ENCODE measurements at regions not wholly inside any gene's neighbourhood (a gene's known extent, or its start where the extent isn't known, plus 50 kb on each side); places are given as distances from the start of the nearest gene placed in this dataset.

GRCh38 chr20:4373454-4373853, 124.4 kb upstream of the ADRA1D start:
- intact Hi-C loops (cut with DNase I; ENCODE audit: low total_unique reads): loop anchor here (5.0 kb wide), 1 partner anchor 814 kb away; no protein-coding TSS in a partner anchor
- H3K36me3 ChIP-seq: no peaks in the 10 kb centered on the region
- H3K4me1 ChIP-seq: no peaks in the 10 kb centered on the region
- H3K9me3 ChIP-seq: no peaks in the 10 kb centered on the region
- no peaks in the 10 kb centered on the region for H3K27me3 ChIP-seq
- no peak overlapping the region for H3K27ac ChIP-seq
- H3K4me3 ChIP-seq: no peak overlapping the region
- TF ChIP-seq POLR2AphosphoS5 (IDR thresholded peaks at IDR 0.05) (no peak), CTCF (IDR thresholded peaks at IDR 0.05) (no peak), POLR2A (IDR thresholded peaks at IDR 0.05) (no peak)
- DNase-seq (ENCODE audit: low spot score in 2 of 2): no peak

- DNase-seq (ENCODE audit: low spot score in 2 of 2): no peak
- no peaks in the 10 kb centered on the region for H3K36me3 ChIP-seq
- no peak for TF ChIP-seq POLR2A (IDR thresholded peaks at IDR 0.05)
- H3K9me3 ChIP-seq: no peaks in the 10 kb centered on the region
- no peaks in the 10 kb centered on the region for H3K27me3 ChIP-seq
- no peaks in the 10 kb centered on the region for H3K4me1 ChIP-seq
- intact Hi-C loops (cut with DNase I; ENCODE audit: low total_unique reads): loop anchor here (5.0 kb wide), 1 partner anchor 816 kb away; no protein-coding TSS in a partner anchor
- H3K4me3 ChIP-seq: no peak overlapping the region
- no peak overlapping the region for H3K27ac ChIP-seq
Observed at GRCh38 chr20:4371623-4372251, 122.7 kb upstream of the ADRA1D start.

- intact Hi-C loops (cut with DNase I; ENCODE audit: low total_unique reads): loop anchor here (5.0 kb wide), 1 partner anchor 816 kb away; no protein-coding TSS in a partner anchor
- TF ChIP-seq POLR2AphosphoS5 (IDR thresholded peaks at IDR 0.05) (no peak), POLR2A (IDR thresholded peaks at IDR 0.05) (no peak), CTCF (IDR thresholded peaks at IDR 0.05) (no peak)
Observed at GRCh38 chr20:4370851-4371250, 121.8 kb upstream of the ADRA1D start.

GRCh38 chr20:4369798-4370124, 120.7 kb upstream of the ADRA1D start:
- DNase-seq (ENCODE audit: low spot score in 2 of 2): no peak
- Histone ChIP-seq H3K9me3 (no peaks in the 10 kb centered on the region), H3K4me3 (no peak overlapping the region), H3K27me3 (no peaks in the 10 kb centered on the region), H3K27ac (no peak overlapping the region), H3K36me3 (no peaks in the 10 kb centered on the region), H3K4me1 (no peaks in the 10 kb centered on the region)
- intact Hi-C loops (cut with DNase I; ENCODE audit: low total_unique reads): loop anchor here (5.0 kb wide), 1 partner anchor 818 kb away; no protein-coding TSS in a partner anchor
- TF ChIP-seq CTCF (IDR thresholded peaks at IDR 0.05): no peak
- TF ChIP-seq POLR2AphosphoS5 (IDR thresholded peaks at IDR 0.05): no peak
- TF ChIP-seq POLR2A (IDR thresholded peaks at IDR 0.05): no peak

More at GRCh38 chr20:4370851-4371250, 121.8 kb upstream of the ADRA1D start:
- no peaks in the 10 kb centered on the region for H3K36me3 ChIP-seq
- H3K27ac ChIP-seq: no peak overlapping the region
- H3K9me3 ChIP-seq: no peaks in the 10 kb centered on the region
- no peaks in the 10 kb centered on the region for H3K27me3 ChIP-seq
- no peaks in the 10 kb centered on the region for H3K4me1 ChIP-seq
- H3K4me3 ChIP-seq: no peak overlapping the region
- no peak for DNase-seq (ENCODE audit: low spot score in 2 of 2)

GRCh38 chr20:4369119-4369797, 120.2 kb upstream of the ADRA1D start:
- H3K27ac ChIP-seq: no peak overlapping the region
- no peaks in the 10 kb centered on the region for H3K9me3 ChIP-seq
- TF ChIP-seq POLR2AphosphoS5 (IDR thresholded peaks at IDR 0.05): no peak
- TF ChIP-seq POLR2A (IDR thresholded peaks at IDR 0.05): no peak
- TF ChIP-seq CTCF (IDR thresholded peaks at IDR 0.05): no peak
- intact Hi-C loops (cut with DNase I; ENCODE audit: low total_unique reads): no loop called here
- H3K36me3 ChIP-seq: no peaks in the 10 kb centered on the region
- H3K27me3 ChIP-seq: no peaks in the 10 kb centered on the region
- no peak overlapping the region for H3K4me3 ChIP-seq
- DNase-seq (ENCODE audit: low spot score in 2 of 2): no peak
- H3K4me1 ChIP-seq: no peaks in the 10 kb centered on the region
